NCI-H526 (cell line): ENCODE measurements at regions not wholly inside any gene's neighbourhood (a gene's known extent, or its start where the extent isn't known, plus 50 kb on each side); places are given as distances from the start of the nearest gene placed in this dataset.
"Not testable (repeated sequence)": the region's sequence is repeated elsewhere in the genome, so short reads cannot be mapped to it uniquely, and the experiment has no call there.

Source experiments
- DNase-seq, 2 experiments: peaks; one replicate each; lab custom pipeline; 2025; lab: John Stamatoyannopoulos, UW

GRCh38 chr10:42533866-42534265 is 104.5 kb downstream of the ZNF33B start:
- not testable (repeated sequence) for DNase-seq

DNA sequence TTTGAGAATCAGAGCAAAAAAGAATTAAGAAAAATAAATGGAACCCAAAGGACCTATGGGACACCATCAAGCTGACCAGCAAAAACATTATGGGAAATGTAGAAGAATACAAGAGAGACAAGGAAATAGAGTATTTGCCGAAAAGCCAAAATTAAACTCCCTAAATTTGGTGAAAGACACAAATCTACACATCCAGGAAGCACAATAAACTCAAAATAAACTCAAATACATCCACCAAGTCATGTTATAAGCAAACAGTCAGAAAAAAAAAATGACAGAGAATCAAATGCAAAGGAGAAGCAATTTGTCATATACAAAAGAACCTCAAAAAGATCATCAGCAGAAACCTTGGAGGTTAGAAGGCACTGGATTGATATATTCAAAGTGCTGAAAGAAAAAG is 105.4 kb downstream of the ZNF33B start:
- DNase-seq, result no peak

DNA sequence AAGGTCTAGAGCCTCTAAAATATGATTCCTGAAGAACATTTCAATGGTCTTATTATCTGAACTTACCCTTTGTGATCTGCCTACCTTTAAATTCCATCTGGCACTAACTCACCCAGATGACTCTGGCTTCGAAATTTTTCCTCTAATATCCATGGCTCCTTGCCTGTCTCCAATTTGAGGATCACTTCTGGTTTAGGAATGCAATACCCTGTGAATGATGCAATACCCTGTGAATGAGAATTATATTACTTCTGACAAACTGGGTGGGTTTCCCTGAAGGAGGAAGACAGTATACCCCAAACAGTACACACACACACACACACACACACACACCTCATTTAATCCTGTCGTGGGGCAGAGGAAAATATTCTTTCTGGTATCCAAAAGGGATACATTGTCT is 115.3 kb downstream of the ZNF33B start:
- no peak for DNase-seq

DNA sequence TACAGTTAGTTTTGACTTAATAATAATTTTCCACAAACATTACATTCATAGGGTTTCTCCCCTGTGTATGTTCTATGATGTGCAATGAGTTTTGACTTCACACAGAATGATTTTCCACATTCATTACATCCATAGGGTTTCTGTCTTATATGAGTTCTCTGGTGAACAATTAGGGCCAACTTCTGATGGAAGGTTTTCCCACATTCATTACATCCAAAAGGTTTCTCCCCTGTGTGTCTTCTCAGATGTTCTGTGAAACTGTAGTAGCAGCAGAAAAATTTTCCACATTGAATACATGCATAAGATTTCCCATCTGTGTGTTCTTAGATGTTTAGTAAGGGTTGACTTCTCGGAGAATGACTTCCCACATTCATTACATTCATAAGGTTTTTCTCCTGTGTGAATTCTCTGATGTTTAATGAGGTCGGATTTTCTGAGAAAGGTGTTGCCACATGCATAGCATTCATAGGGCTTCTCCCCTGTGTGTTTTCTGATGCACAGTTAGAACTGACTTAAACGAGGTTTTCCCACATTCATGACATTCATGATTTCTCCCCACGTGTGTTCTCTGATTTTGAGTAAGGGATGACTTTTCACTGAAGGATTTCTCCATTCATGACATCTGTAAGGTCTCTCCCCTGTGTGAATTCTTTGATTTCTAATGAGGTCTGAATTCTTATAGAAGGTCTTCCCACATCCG is 118.5 kb downstream of the ZNF33B start:
- no peak for DNase-seq

DNA sequence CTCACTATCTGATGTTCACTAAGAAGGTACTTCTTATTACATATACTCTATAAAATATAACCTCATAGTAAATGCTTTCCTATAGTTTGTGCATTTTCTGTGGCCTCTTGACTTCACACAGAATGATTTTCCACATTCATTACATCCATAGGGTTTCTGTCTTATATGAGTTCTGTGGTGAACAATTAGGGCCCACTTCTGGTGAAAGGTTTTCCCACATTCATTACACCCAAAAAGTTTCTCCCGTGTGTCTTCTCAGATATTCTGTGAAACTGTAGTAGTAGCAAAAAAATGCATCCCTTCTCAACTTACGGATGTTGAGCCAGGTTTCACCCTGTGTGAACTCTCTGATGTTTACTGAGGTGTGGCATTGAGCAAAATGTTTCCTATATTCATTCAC is 119.3 kb downstream of the ZNF33B start:
- no peak for DNase-seq

DNA sequence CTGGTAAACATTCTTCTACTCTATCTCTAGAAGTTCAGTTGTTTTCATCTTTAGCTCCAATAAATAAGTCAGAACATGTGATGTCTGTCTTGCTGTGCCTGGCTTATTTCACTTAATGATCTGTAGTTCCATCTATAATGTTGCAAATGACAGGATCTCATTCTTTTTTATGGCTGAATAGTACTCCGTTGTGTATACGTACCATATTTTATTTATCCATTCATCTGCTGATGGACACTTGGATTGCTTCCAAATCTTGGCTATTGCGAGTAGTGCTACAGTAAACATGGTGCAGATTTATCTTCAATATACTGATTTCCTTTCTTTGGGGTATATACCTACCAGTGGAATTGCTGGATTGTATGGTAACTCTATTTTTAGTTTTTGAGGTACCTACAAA is 124.4 kb downstream of the ZNF33B start:
- no peak for DNase-seq

DNA sequence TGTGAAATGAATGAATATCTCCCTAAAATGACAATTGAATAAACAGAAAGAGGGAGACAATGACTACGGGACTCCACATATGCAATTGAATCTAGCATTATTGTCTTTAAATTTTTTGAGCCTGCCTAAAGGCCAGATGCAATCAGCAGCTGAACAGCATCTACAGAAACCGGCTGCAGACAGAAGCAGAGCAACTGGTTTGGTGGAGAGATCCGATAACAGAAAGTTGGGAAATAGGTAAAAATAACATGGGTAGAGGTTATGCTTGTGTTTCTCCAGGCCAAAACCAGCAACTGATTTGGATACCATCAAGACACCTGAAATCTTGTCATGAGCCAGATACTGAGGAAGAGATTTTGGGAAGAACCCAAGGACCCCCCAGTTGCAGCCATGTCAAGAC is 146.6 kb downstream of the ZNF33B start:
- no peak for DNase-seq

DNA sequence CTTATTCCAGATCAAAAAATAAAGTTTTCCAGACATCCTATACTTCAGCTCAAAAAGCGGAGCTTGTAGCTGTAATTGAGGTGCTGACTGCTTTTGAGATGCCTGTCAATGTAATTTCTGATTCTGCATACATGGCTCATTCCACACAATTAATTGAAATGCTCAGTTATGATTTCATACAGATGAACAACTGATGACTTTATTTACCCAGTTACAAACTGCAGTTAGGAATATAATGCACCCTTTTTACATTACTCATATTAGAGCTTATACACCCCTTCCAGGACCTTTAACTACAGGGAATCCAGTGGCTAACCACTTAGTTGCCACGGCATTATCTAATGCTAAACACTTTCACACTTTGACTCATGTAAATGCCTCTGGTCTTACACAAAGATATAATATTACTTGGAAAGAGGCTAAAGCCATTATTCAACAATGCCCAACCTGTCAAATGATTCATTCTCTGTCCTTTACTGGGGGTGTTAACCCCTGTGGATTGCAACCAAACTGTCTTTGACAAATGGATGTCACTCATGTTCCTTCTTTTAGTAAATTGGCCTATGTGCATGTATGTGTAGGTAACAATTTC is 147.3 kb downstream of the ZNF33B start:
- DNase-seq, result no peak

DNA sequence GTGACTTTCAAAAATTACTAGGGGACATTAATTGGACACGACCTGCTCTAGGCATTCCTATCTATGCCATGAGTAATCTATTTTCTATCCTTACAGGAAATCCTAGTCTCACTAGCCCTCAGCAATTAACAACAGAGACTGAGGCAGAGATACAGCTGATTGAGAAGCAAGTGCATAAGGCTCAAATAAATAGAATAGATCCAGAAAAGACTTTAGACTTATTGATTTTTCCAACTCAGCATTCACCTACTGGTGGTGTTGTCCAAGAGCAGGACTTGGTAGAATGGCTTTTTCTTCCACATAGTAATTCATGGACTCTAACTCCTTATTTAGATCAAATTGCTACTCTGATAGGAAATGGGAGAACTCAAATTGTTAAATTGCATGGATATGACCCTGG is 148.0 kb downstream of the ZNF33B start:
- no peak for DNase-seq

GRCh38 chr10:42488416-42488815 is 150.0 kb downstream of the ZNF33B start:
- DNase-seq, result no peak

- DNase-seq, result no peak
These were observed 156.0 kb downstream of the ZNF33B start for GRCh38 chr10:42482411-42482810.

GRCh38 chr10:42479057-42479456 is 159.3 kb downstream of the ZNF33B start:
- no peak for DNase-seq

GRCh38 chr10:42477170-42477569 is 161.2 kb downstream of the ZNF33B start:
- no peak for DNase-seq

DNA sequence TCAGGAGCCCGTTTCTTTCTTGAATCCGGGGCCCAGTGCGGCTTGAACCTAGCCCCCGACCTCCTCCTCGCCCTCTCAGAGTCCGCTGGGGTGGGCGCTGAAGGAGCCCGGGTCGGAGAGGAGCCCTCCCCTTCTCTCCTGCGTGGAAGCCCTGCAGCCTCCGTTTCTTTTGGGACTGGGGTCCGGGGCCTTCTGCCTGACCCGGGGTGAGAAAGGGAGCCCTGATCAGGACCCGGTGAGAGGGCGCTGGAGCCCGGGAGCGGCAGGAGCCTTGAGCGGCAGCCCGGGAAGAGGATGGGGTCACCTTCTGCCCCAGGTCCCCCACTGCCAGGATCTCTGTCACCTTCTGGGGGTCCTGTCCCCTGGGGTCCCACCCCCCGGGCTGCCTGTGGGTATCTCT is 162.3 kb downstream of the ZNF33B start:
- DNase-seq, result no peak

- peak in 1 of 2 experiments; percentile 0 for DNase-seq
These were observed 162.9 kb downstream of the ZNF33B start for GRCh38 chr10:42475168-42476098.

DNA sequence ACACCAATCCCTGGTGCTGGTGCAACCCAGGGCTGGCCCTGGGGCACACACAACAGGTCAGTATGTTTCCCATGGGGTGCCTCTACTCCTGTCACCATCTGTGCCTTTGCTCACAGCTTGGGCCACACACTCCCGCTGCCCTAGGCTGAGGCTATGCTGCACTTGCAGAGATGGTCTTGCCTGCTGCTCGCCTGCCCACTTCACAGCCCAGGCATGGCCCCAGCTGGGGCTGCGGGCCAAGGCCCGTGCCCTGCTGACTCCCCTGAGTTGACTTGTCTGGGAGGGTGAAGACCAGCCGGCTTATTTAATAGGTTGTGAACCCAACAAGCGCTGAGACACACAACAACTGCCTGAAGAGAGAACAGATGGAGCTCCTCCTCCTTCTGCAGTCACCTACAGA is 184.1 kb downstream of the ZNF33B start:
- DNase-seq, result no peak

DNA sequence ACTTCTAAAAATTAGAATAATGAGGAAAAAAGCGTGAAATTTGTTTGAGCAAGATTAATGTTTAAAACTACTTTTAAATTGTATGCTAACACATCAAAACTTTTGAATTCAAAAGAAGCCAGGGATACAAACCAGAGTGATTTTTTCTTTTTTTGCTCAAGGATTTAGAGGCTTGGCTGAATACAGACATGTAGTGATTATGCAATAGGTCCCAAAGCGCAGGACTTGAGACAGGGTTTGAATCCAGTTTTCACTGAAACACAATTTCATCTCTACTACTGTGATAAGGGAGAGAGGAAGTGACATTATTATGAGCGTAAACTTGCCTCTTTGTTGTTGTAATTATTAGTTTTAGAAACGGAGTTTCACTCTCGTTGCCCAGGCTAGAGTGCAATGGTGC is 207.3 kb downstream of the ZNF33B start:
- no peak for DNase-seq

- DNase-seq, result peak in 1 of 2 experiments; percentile 32
These were observed 209.8 kb downstream of the ZNF33B start for GRCh38 chr10:42428534-42428933.

DNA sequence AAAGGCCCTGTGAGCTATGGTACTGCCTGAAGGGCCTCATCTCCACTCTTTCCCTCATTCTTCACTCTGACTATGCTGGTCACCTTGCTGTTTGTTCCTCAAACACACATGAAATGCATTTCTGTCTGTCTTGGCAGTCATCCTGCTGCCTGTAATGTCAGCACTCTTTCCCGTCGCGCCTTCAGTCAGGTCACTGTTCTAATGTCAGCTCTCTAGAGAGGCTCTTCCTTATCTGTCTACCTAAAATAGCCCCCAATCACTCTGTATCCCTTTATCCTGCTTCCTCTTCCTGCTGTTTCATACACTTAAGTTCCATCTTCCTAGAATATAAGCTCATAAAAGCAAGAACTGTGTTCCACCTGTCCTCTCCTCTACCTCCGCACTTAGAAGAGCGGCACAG is 215.5 kb downstream of the ZNF33B start:
- DNase-seq, result no peak

- no peak for DNase-seq
These were observed 216.6 kb downstream of the ZNF33B start for GRCh38 chr10:42421812-42422211.

DNA sequence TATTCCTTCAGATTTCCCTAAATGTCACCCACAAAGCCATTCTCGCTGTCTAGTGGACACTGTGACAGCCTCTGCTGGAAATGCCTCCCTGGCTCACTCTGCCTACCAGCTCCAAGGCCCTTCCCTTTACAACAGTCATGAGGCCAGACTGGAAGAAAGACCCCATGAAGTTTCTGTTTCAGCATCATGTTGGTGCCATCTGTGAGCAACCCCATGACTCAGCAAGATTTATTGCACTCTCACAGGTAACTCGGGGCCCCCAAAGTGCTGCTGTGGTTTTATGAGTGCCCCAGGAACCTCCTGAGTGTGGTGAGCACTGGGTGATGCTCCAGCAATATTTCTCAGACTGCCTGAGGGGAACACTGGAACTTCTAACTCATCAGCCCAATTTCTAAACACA is 218.6 kb downstream of the ZNF33B start:
- DNase-seq, result no peak

DNA sequence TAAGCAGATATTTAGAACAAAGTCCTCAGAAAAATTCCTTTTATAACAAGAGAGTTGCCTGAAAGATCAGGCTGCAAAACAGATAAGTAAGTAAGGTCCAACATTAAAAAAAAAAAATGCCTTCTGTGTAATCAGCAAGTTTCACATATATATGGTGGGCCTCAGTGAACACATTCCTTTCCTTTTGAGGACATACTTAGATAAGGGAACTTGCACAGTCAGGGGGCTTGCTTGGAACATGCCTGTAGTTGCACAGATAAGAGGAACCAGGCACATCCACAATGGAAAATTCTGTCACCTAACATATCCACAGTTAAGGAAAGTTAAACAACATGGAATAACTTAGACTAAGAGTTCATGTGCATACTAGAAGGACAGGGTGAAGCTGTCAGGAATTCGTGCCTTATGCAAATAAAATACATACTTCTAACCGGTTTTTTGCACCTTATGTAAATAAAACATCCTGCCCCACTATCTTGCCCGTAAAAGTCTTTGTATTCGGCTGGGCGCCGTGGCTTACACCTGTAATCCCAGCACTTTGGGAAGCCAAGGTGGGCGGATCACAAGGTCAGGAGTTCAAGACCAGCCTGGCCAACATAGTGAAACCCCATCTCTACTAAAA is 257.3 kb downstream of the ZNF33B start:
- DNase-seq, result no peak
